HCEC 1CT (cell line): ENCODE measurements at regions not wholly inside any gene's neighbourhood (a gene's known extent, or its start where the extent isn't known, plus 50 kb on each side); places are given as distances from the start of the nearest gene placed in this dataset.

ENCODE experiments used
- DNase-seq: peaks from one replicate; pipeline ENCODE4 v3.0.0-alpha.2; 2017

- no peak for DNase-seq
These were observed 230.8 kb upstream of the CST7 start for GRCh38 chr20:24718277-24718676.

GRCh38 chr20:24718696-24719095 is 230.4 kb upstream of the CST7 start:
- no peak for DNase-seq

- DNase-seq: no peak
These were observed 228.1 kb upstream of the CST7 start for GRCh38 chr20:24720957-24721356.

GRCh38 chr20:24721891-24722568 is 227.0 kb upstream of the CST7 start:
- DNase-seq: no peak

GRCh38 chr20:24722586-24722985 is 226.5 kb upstream of the CST7 start:
- DNase-seq: no peak

- DNase-seq: no peak
These were observed 225.9 kb upstream of the CST7 start for GRCh38 chr20:24723186-24723585.

GRCh38 chr20:24723647-24724352 is 225.3 kb upstream of the CST7 start:
- DNase-seq: no peak

- DNase-seq: no peak
These were observed 224.0 kb upstream of the CST7 start for GRCh38 chr20:24724982-24725533.

- no peak for DNase-seq
These were observed 221.3 kb upstream of the CST7 start for GRCh38 chr20:24727795-24728194.

GRCh38 chr20:24729896-24730605 is 219.0 kb upstream of the CST7 start:
- no peak for DNase-seq

GRCh38 chr20:24730750-24731149 is 218.3 kb upstream of the CST7 start:
- DNase-seq: no peak

- DNase-seq: no peak
These were observed 217.8 kb upstream of the CST7 start for GRCh38 chr20:24731312-24731711.

GRCh38 chr20:24732076-24732475 is 217.0 kb upstream of the CST7 start:
- DNase-seq: no peak

- no peak for DNase-seq
These were observed 216.5 kb upstream of the CST7 start for GRCh38 chr20:24732599-24732998.

- no peak for DNase-seq
These were observed 215.7 kb upstream of the CST7 start for GRCh38 chr20:24733416-24733815.

- DNase-seq: no peak
These were observed 214.9 kb upstream of the CST7 start for GRCh38 chr20:24734139-24734538.

- no peak for DNase-seq
These were observed 213.8 kb upstream of the CST7 start for GRCh38 chr20:24735263-24735662.

GRCh38 chr20:24736131-24736843 is 212.8 kb upstream of the CST7 start:
- no peak for DNase-seq

- no peak for DNase-seq
These were observed 212.2 kb upstream of the CST7 start for GRCh38 chr20:24736844-24737211.

GRCh38 chr20:24737212-24737850 is 211.7 kb upstream of the CST7 start:
- DNase-seq: no peak

GRCh38 chr20:24738058-24738775 is 210.9 kb upstream of the CST7 start:
- DNase-seq: no peak
